Erythroblast (primary cell): ENCODE measurements at regions not wholly inside any gene's neighbourhood (a gene's known extent, or its start where the extent isn't known, plus 50 kb on each side); places are given as distances from the start of the nearest gene placed in this dataset.

Experiments used
- DNase-seq, 2 experiments: peaks; one replicate each; lab custom pipeline; 2025; lab: John Stamatoyannopoulos, UW
- GATA1 ChIP-seq: IDR thresholded peaks from 2 replicates; pipeline ENCODE4 v1.6.1; 2011; ENCODE audit warnings: low read depth, mild to moderate bottlenecking, control low read depth, low read length, moderate library complexity
- POLR2A ChIP-seq: IDR thresholded peaks from 2 replicates; pipeline ENCODE4 v1.6.1; 2011; ENCODE audit warnings: mild to moderate bottlenecking, low read length

DNA sequence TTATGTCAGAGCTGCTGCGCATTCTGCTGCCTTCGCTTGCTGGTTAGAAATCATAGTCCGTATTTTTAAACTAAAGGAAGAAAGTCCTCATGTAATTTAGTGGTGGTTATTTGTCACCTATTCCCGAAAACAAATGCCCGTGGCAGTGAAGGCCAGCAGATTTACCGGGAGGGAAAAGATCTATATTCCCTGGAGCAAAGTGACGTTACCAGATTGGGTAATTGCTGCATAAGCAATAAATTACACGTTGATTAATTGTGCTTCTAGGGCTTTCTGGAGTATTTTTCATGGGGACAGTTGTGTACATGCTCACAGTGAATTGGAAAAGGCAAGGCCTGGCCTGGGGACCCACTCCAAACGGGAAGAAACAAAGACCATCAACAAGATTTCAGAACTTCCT is 298.7 kb downstream of the NPHP4 start:
- TF ChIP-seq POLR2A (no peak), GATA1 (no peak)
- DNase-seq: no peak

DNA sequence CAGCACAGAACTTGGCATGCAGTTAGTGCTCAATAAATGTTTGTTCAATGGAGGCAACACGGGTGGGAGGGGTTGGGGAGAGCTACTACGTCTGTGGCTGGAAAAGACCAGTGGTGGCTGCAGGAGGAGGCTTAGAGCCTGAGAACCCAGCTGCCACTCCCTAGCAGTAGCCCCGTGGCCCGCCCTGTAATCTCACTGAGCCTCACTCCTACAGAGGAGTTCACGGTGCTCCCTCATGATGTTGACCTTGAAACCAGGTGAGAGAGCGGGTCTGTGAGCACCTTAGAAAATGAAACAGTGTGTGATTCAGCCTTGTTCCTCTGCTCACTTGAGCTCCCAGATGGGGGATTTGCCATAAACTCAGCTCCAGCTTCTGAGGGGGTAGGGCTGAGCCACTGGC is 299.6 kb downstream of the NPHP4 start:
- no peak for DNase-seq
- TF ChIP-seq GATA1 (no peak), POLR2A (no peak)

DNA sequence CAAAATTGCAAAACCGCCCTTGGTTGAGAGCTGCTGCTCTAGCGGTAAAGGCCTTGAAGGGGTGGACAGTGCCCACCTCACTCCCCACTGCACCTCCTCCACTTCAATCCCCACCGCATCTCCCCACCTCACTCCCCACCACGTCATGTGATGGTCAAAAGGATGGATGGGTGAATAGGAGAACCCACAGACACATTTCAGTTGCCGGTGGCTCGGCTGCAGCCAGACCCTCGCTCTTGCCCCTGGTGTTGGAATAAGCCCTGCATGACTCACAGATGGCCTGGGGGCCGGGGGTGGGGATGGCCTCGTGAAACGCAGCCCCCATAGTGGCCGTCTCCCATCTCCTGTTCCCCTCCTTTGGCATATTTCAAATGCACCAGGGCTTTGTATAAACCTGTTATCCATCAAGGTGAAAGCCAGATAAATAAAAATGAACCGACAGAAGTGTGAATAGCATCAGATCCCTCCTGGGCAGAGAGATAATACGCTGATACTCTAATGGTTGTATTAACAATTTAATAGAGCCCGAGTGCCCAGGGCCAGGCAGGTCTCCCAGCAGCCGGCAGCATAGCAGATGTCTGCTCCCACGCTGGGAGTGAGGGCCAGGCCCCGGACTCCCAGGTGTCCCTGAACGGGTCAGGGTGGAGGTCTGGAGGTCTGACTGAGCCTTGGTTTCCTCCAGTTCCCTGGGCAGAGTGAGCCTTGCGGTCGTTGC is 300.3 kb downstream of the NPHP4 start:
- DNase-seq: no peak
- no peak for TF ChIP-seq POLR2A
- TF ChIP-seq GATA1: no peak

DNA sequence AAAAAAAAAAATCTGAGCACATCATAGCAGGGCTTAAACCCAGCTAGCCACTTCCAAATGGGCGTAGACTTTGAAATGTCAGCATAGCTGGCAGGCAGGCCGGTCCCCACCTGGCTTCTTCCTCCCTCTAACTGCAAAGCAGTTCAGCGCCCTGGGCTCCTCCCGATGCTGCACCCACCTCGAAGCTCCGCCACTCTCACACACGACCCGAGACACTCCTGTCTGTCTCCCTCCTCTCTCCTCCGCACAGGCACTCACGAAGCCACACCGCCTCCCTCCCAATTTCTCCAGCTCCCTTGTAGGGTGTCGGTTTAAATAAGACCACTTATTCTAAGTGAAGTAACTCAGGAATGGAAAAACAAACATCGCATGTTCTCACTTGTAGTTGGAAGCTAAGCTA is 301.3 kb downstream of the NPHP4 start:
- no peak for DNase-seq
- no peak for TF ChIP-seq GATA1
- TF ChIP-seq POLR2A: no peak

DNA sequence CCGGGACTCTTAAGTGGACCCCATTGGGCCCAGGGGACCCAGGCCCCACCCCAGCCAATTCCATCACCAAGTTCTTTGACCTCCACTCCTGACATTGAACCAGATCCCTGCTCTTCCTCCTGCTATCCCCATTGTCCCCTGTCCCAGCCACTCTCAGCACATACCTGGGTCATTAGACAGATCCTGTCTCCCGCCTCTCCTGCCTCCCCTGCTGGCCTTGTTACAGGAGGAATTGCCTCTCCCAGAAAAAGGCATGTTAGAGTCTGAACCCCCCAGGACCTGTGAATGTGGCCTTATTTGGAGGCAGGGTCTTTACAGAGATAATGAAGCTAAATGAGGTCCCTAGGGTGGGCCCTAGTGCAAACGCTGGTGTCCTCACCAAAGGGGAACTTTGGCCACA is 301.9 kb downstream of the NPHP4 start:
- no peak for TF ChIP-seq GATA1
- no peak for DNase-seq

DNA sequence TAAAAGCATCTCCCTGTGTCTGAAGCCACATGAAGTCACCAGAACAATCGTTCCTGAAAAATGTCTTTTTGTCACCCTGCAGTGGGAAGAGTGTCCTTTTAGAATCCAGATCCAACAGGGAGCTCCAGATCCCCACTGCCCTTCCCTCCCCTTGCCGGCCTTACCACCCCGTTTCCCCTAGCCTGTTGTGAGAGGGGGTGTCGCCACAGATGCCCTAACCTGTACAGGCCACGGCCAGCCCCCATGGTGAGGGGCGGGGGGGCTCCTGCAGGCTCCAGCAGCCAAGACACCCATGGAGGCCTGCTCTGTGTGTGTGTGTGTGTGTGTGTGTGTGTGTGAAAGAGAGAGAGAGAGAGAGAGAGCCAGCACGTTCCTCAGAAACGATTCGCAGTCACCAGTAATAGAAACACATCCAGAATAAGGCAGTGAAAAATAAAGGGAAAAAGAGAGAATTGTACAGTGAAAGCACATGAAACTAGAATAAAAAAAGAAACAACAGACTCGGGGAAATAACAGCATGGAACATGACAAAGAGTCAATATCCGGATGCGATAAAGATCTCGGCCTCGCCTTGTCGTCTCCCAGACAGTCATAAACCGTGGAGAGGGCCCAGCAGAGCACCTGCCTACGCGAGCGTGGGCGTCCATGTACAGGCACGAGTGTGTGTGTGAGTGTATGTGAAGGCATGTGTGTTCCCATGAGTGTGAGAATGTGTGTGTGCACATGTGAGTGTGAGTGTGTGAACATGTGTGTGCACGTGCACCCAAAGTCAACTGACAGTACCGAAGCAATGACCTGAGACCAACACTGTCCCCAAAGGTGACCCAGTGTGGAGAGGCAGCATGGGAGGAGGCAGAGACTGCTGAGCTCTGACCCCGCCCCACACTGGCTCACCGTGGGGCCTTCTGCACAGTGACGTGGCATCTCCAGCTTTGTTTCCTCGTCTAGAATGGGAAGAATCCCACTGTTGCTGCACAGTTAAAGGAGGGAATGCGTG is 303.8 kb downstream of the NPHP4 start:
- no peak for DNase-seq
- TF ChIP-seq POLR2A (no peak), GATA1 (no peak)

DNA sequence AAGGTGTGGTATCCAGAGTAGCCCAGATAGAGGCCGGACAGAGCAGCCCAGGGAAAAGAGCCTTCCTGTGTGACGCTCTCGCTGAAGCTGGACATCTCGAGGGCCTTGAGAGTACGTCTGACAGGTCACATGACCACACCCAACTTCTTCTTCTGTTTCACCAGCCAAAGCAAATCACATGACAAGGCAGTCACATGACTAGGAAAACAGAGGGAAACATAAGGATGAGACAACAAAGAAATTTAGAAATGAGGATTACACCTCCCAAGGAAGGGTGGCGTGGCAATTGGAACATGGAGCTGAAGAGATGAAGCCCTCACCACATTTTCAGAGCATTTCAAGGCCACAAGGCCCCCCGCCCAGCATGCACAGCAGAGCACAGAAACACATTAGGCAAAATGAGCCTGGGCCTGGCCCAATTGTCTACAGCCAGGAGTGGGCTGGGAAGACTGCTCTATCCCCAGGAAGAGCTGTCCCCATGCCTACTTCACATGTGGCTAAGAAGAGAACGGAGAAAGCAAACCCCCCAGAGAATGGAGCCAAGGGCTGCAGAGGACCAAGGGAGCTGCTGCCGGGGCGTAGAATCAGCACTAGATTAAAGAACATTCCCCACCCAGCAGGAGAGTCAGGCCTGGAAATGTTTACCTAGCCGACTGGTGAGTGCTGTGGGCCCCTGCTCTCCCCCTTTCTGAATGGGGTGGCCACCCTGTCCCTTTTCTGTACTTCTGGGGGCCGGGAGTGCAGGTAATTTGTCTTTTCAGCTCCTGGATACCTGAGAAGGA is 305.1 kb downstream of the NPHP4 start:
- no peak for TF ChIP-seq POLR2A
- TF ChIP-seq GATA1: no peak

DNA sequence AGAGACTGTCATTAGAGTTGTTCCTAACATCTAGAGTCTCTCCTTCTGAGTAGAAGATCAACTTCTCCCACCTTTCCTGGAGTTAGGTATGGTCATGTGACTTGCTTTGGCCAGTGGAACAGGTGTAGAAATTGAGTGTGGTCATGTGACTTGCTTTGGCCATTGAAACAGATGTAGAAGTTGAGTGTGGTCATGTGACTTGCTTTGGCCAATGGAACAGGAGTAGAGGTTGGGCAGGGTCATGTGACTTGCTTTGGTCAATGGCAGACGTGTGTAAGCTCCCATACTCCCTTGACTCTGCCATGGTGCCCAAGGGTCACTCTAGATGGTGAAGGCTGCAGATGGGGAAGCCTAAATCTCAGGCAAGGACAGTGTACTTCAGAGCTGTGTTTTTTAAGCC is 306.0 kb downstream of the NPHP4 start:
- TF ChIP-seq GATA1 (no peak), POLR2A (no peak)
- no peak for DNase-seq

More for the DNA sequence above, 305.1 kb downstream of the NPHP4 start:
- no peak for DNase-seq

DNA sequence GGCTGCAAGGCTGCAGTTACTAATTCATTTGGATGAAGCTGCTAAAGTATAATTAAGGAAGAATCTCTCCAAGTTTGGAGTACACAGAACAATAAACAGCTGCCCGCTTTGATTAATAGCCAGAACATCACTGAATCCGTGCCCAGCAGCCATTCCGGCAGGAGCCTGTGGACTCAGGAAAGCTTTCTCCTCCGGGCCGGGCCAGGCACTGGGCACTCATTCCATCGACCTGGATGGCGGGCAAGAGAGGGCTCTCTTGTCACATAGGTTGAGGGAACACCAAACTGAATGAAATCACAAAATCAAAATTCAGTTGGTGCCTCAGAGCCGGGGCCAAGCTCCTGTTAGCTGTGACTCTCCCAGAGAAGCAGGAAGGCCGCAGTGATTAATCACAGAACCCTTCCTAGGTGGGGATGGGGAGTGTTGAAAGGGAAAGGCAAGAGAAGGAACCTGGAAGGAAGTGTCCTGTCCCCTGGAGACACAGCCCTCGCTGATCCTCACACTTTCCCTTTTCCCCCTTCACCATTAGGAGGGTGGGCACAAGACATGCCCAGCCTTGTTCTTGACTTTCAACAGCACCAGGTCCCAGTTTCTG is 306.7 kb downstream of the NPHP4 start:
- TF ChIP-seq GATA1: no peak
- DNase-seq: no peak

DNA sequence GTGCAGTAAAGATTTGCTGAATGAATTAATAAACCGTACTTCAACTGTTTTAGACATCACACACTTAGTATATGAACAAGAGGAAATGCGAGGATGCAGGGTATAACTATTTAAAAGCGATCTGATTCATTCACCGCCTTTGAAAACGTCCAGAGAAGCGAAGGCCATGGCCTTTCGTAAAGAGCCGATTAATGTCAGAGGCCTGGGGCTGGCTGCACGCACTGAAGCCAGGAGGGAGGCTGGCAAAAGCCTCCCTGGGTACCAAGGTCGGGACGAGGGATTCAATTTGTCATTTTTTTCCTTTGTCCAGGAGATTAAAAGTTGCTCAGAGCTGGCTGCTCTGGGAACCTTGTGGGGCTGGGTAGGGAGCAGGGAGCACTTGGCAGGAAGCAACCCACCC is 307.4 kb downstream of the NPHP4 start:
- DNase-seq: no peak
- TF ChIP-seq GATA1 (no peak), POLR2A (no peak)

DNA sequence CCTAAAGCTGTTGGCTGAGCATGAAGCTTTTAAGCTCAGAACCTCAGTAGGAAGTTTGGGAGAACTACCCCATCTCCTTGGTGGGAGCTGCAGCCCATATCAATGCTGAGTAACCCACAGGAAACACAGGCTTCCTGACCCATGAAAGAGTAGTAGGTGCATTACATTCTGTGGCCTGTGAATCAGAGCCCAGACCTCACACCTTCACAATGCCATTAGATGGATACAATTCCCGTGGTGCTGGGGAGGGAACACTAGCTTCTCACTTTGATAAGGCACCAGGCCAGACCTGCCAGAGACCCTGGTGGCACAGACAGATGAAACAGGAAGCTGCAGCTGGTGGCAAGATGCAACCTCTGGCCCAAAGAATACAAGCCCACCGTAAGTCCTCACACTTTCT is 308.8 kb downstream of the NPHP4 start:
- TF ChIP-seq GATA1: no peak
- no peak for TF ChIP-seq POLR2A
- DNase-seq: no peak

DNA sequence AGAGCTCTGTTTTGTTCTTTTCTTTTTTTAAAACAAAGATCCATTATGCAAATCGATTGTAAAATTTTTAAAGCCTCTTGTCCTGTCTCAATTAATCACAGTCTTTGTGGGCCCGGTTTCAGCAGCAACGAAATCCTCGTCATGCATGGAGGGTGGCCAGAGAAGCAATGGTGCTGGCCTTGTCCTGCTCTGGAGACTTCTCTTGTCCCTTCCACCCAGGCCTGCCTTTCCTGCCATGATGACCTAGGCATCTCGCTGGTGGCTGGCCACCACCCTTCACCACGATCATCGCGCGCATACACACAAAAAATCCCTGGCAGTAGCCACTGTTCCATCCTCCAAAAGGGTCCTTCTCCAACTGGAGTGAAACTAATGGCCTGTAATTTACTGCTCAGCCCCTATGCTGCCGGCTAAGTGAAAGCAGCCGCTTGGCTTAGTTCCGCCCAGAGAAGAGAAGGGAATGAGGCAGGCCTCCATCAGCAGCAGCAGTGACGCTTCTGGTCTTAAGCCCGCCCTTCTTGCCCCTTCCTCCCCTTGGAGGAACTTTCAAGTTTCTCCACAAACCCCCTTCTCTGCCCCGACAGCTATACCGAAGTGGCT is 309.5 kb downstream of the NPHP4 start:
- TF ChIP-seq GATA1: no peak
- TF ChIP-seq POLR2A: no peak
- DNase-seq: no peak

DNA sequence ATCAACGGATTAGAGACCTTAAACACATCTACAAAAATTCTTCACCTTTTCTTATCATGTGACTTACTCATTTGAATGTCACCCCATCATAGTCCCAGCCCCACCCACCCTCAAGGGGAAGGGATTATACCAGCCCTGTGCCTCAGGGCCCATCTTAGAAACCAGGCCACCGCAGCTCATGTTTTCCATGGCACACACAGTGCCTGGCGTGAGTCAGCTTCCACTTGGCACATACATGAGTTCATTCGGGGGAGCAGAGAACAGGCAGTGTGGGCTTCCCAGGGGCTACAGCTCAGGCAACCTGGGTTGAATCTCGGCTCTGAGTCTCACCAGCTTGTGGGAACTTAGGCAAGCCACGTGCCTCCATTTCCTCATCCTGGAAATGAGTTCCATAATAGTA is 310.6 kb downstream of the NPHP4 start:
- no peak for DNase-seq
- TF ChIP-seq GATA1: no peak
- no peak for TF ChIP-seq POLR2A
